ENCODE measurements at regions not wholly inside any gene's neighbourhood (a gene's known extent, or its start where the extent isn't known, plus 50 kb on each side); places are given as distances from the start of the nearest gene placed in this dataset.
"Not testable (repeated sequence)": the region's sequence is repeated elsewhere in the genome, so short reads cannot be mapped to it uniquely, and the experiment has no call there.

- H3K27ac ChIP-seq (ENCODE audit: low read length): no peak overlapping the region
- WGBS: 68% methylated on average over 2 of the region's 2 CpGs
- H3K27me3 ChIP-seq (ENCODE audit: control insufficient read depth, insufficient read depth): no peaks in the 10 kb centered on the region
- intact Hi-C loops (cut with DNase I): no loop called here
- DNase-seq: no peak
- H3K4me3 ChIP-seq (ENCODE audit: low read length): no peak overlapping the region
- ATAC-seq: peak in 1 of 2 donors; percentile 62
- no peaks in the 10 kb centered on the region for H3K9me3 ChIP-seq (ENCODE audit: control insufficient read depth, low read length)
- H3K4me1 ChIP-seq (ENCODE audit: control insufficient read depth, insufficient read depth, low read length): no peaks in the 10 kb centered on the region
These were observed 322.0 kb downstream of the CRPPA start for GRCh38 chr7:16099302-16099849.

GRCh38 chr7:16098585-16099179, 322.7 kb downstream of the CRPPA start:
- no peaks in the 10 kb centered on the region for H3K4me1 ChIP-seq (ENCODE audit: control insufficient read depth, insufficient read depth, low read length)
- no peak overlapping the region for H3K27ac ChIP-seq (ENCODE audit: low read length)
- no peaks in the 10 kb centered on the region for H3K9me3 ChIP-seq (ENCODE audit: control insufficient read depth, low read length)
- H3K27me3 ChIP-seq (ENCODE audit: control insufficient read depth, insufficient read depth): no peaks in the 10 kb centered on the region
- no peak for ATAC-seq
- DNase-seq: no peak
- no peak overlapping the region for H3K4me3 ChIP-seq (ENCODE audit: low read length)
- WGBS: 50% methylated on average over 5 of the region's 5 CpGs
- intact Hi-C loops (cut with DNase I): no loop called here

DNA sequence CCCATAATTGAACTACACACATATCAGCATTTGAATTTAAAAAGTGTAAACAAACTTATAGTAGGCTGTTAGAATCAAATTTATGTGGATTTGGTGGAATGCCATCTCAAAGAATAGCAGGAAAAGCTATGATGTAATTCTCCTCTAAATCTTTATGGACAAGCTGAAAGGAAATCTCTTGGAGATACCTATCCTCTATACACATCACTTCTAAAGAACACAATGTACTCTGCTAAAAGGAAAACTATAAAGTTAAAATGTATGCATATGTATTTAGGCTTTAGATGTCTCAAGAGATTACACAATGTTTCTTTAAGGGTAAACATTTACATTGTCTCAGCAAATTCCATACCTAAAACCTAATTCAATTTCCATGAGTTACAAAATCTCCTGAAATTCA, 323.3 kb downstream of the CRPPA start:
- DNase-seq: no peak
- ATAC-seq: no peak
- Histone ChIP-seq H3K9me3 (ENCODE audit: control insufficient read depth, low read length) (no peaks in the 10 kb centered on the region), H3K4me3 (ENCODE audit: low read length) (no peak overlapping the region), H3K27me3 (ENCODE audit: control insufficient read depth, insufficient read depth) (no peaks in the 10 kb centered on the region), H3K4me1 (ENCODE audit: control insufficient read depth, insufficient read depth, low read length) (no peaks in the 10 kb centered on the region), H3K27ac (ENCODE audit: low read length) (no peak overlapping the region)
- intact Hi-C loops (cut with DNase I): no loop called here

DNA sequence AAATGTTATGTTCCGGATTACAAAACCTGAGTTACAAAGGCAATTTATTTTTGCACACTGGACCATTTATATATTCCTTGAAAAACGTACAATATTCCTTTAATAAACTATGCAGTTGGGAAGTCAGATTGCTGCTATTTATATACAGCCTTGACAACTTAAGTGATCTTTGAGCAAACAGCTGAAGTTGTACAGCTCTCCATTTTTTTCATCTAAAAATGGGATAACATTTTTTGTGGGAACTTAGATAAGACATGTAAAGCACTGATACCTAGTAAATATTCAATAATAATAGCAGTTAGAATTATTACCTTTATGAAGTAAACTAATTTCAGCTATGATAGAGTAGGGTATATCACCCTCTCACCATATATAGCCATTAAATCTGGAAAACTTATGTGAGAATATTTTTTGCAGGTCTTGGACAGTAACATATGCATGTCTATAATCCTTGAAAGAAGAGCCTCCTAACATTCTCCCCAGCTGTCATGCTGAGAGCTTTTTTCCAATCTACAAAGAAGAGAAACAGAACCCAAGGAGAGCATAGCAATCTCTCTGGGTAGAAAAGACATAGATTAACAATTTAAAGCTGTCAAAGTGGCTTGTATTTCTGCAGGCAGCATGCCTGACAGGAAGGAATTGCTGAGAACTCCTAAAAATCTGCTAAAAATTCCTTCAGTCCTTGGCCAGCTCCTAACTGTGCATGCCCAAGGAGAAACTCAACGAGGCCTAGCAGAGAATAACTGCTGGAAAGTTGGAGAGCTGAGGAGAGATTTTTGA, 326.0 kb downstream of the CRPPA start:
- Histone ChIP-seq H3K27me3 (ENCODE audit: control insufficient read depth, insufficient read depth) (no peaks in the 10 kb centered on the region), H3K4me1 (ENCODE audit: control insufficient read depth, insufficient read depth, low read length) (no peaks in the 10 kb centered on the region), H3K4me3 (ENCODE audit: low read length) (no peak overlapping the region), H3K9me3 (ENCODE audit: control insufficient read depth, low read length) (no peaks in the 10 kb centered on the region), H3K27ac (ENCODE audit: low read length) (no peak overlapping the region)
- 46% methylated on average over 3 of the region's 3 CpGs for WGBS
- intact Hi-C loops (cut with DNase I): no loop called here
- ATAC-seq (peak in 1 of 2 donors; percentile 76), DNase-seq (no peak)

GRCh38 chr7:16094651-16095050, 326.7 kb downstream of the CRPPA start:
- WGBS: 91% methylated on average over 2 of the region's 2 CpGs

DNA sequence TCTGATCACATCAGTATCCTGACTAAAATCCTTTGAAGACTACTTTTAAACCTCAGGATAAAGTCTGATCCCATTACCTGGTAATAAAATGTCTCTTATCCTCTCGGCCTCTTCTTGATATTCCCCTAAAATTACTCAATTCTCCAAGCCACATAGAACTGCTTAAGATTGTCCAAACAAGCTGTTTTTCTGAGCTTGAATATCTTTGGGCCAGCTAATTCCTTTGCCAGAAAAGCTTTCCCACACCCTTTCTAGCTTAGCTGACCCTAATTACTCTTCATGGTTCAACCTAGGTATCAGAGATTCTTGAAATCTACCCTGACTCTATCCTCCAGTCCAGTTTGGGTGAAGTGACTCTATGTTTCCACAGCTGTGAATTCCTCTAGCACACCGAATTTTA, 328.6 kb downstream of the CRPPA start:
- no peaks in the 10 kb centered on the region for H3K4me1 ChIP-seq (ENCODE audit: control insufficient read depth, insufficient read depth, low read length)
- no peak overlapping the region for H3K4me3 ChIP-seq (ENCODE audit: low read length)
- 62% methylated on average over 2 of the region's 2 CpGs for WGBS
- no peak for DNase-seq
- no peak overlapping the region for H3K27ac ChIP-seq (ENCODE audit: low read length)
- no peaks in the 10 kb centered on the region for H3K9me3 ChIP-seq (ENCODE audit: control insufficient read depth, low read length)
- peak in 1 of 2 donors; percentile 74 for ATAC-seq
- no peaks in the 10 kb centered on the region for H3K27me3 ChIP-seq (ENCODE audit: control insufficient read depth, insufficient read depth)
- intact Hi-C loops (cut with DNase I): no loop called here

More at GRCh38 chr7:16094651-16095050, 326.7 kb downstream of the CRPPA start:
- no peaks in the 10 kb centered on the region for H3K27me3 ChIP-seq (ENCODE audit: control insufficient read depth, insufficient read depth)
- intact Hi-C loops (cut with DNase I): no loop called here
- no peak for ATAC-seq
- no peak overlapping the region for H3K27ac ChIP-seq (ENCODE audit: low read length)
- no peak overlapping the region for H3K4me3 ChIP-seq (ENCODE audit: low read length)
- H3K9me3 ChIP-seq (ENCODE audit: control insufficient read depth, low read length): no peaks in the 10 kb centered on the region
- no peak for DNase-seq
- H3K4me1 ChIP-seq (ENCODE audit: control insufficient read depth, insufficient read depth, low read length): no peaks in the 10 kb centered on the region

- Histone ChIP-seq H3K4me1 (ENCODE audit: control insufficient read depth, insufficient read depth, low read length) (no peaks in the 10 kb centered on the region), H3K27me3 (ENCODE audit: control insufficient read depth, insufficient read depth) (no peaks in the 10 kb centered on the region), H3K27ac (ENCODE audit: low read length) (no peak overlapping the region), H3K4me3 (ENCODE audit: low read length) (peak overlapping the region; percentile 22), H3K9me3 (ENCODE audit: control insufficient read depth, low read length) (no peaks in the 10 kb centered on the region)
- intact Hi-C loops (cut with DNase I): no loop called here
- WGBS: 48% methylated on average over 5 of the region's 5 CpGs
- ATAC-seq (peak in 1 of 2 donors; percentile 66), DNase-seq (no peak)
These were observed 329.5 kb downstream of the CRPPA start for GRCh38 chr7:16091701-16092310.

GRCh38 chr7:16089801-16090200, 331.5 kb downstream of the CRPPA start:
- H3K9me3 ChIP-seq (ENCODE audit: control insufficient read depth, low read length): no peaks in the 10 kb centered on the region
- DNase-seq (no peak), ATAC-seq (no peak)
- no peaks in the 10 kb centered on the region for H3K4me1 ChIP-seq (ENCODE audit: control insufficient read depth, insufficient read depth, low read length)
- H3K4me3 ChIP-seq (ENCODE audit: low read length): no peak overlapping the region
- no peaks in the 10 kb centered on the region for H3K27me3 ChIP-seq (ENCODE audit: control insufficient read depth, insufficient read depth)
- no peak overlapping the region for H3K27ac ChIP-seq (ENCODE audit: low read length)
- intact Hi-C loops (cut with DNase I): no loop called here
- 96% methylated on average over 3 of the region's 3 CpGs for WGBS

DNA sequence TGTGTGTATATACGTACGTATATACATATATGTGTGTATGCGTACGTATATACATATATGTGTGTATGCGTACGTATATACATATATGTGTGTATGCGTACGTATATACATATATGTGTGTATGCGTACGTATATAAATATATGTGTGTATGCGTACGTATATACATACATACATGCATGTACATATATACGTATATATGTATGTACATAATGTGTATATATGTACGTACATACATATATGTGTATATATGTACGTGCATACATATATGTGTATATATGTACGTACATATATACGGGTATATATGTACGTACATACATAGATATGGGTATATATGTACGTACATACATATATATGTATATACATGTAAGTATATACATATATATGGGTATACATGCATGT, 332.1 kb downstream of the CRPPA start:
- DNase-seq (no peak), ATAC-seq (no peak)
- no peaks in the 10 kb centered on the region for H3K4me1 ChIP-seq (ENCODE audit: control insufficient read depth, insufficient read depth, low read length)
- H3K27ac ChIP-seq (ENCODE audit: low read length): no peak overlapping the region
- no peaks in the 10 kb centered on the region for H3K27me3 ChIP-seq (ENCODE audit: control insufficient read depth, insufficient read depth)
- H3K9me3 ChIP-seq (ENCODE audit: control insufficient read depth, low read length): no peaks in the 10 kb centered on the region
- WGBS: 87% methylated on average over 19 of the region's 19 CpGs
- no peak overlapping the region for H3K4me3 ChIP-seq (ENCODE audit: low read length)
- intact Hi-C loops (cut with DNase I): no loop called here

- no peak for ATAC-seq
- H3K4me3 ChIP-seq (ENCODE audit: low read length): no peak overlapping the region
- WGBS: 53% methylated on average over 1 of the region's 1 CpG
- intact Hi-C loops (cut with DNase I): no loop called here
- H3K4me1 ChIP-seq (ENCODE audit: control insufficient read depth, insufficient read depth, low read length): no peaks in the 10 kb centered on the region
- no peak overlapping the region for H3K27ac ChIP-seq (ENCODE audit: low read length)
- H3K27me3 ChIP-seq (ENCODE audit: control insufficient read depth, insufficient read depth): no peaks in the 10 kb centered on the region
- DNase-seq: no peak
- H3K9me3 ChIP-seq (ENCODE audit: control insufficient read depth, low read length): no peaks in the 10 kb centered on the region
These were observed 334.6 kb downstream of the CRPPA start for GRCh38 chr7:16086743-16087142.

GRCh38 chr7:16085780-16086179, 335.6 kb downstream of the CRPPA start:
- H3K4me1 ChIP-seq (ENCODE audit: control insufficient read depth, insufficient read depth, low read length); H3K27ac ChIP-seq (ENCODE audit: low read length); ATAC-seq; H3K27me3 ChIP-seq (ENCODE audit: control insufficient read depth, insufficient read depth); H3K4me3 ChIP-seq (ENCODE audit: low read length); intact Hi-C loops (cut with DNase I); DNase-seq; H3K9me3 ChIP-seq (ENCODE audit: control insufficient read depth, low read length): not testable (repeated sequence)
- WGBS: 90% methylated on average over 5 of the region's 6 CpGs

All from right cardiac atrium (tissue), 5 donors.